HepG2 (cell line): ENCODE measurements at regions not wholly inside any gene's neighbourhood (a gene's known extent, or its start where the extent isn't known, plus 50 kb on each side); places are given as distances from the start of the nearest gene placed in this dataset.

Experiments
- ATAC-seq: fragments of 200-7000 bp; cut with Tn5 transposase; 3 replicates; pipeline ENCODE4 v1.9.1; 2020; ENCODE audit warnings: mild to moderate bottlenecking, moderate library complexity
- BruUV-seq: library from RNA; stranded (reverse); fragments of 400-500 nt; replicated peaks from 2 replicates; lab custom pipeline; 2021; lab: Mats Ljungman, UMichigan
- CTCF ChIA-PET: fragments of 300-600 bp; formaldehyde crosslinking; extraction: SDS; loops from one replicate; lab custom pipeline; 2021; ENCODE audit warnings: low total read pairs, inconsistent platforms, low intra/inter-chr PET ratio; lab: Yijun Ruan, JAX
- POLR2A ChIA-PET: fragments of 350-600 bp; sonication (Branson Sonifier 250); formaldehyde crosslinking; loops from one replicate; lab custom pipeline; 2020; ENCODE audit warnings: antibody characterized with exemption, inconsistent platforms; lab: Yijun Ruan, JAX
- DNase-seq: peaks from one replicate; pipeline ENCODE4 v3.0.0-alpha.2; 2015; ENCODE audit warnings: low spot score
- FAIRE-seq: peaks from 3 replicates; lab custom pipeline; 2011; peaks lifted over from hg19 to GRCh38; lab: Jason Lieb, UNC
- H2AFZ ChIP-seq: one replicate; pipeline ENCODE4 v1.6.1; 2011; ENCODE audit warnings: low read length, inconsistent platforms
- H3K27ac ChIP-seq: fragments of 300-600 bp; 3 replicates; pipeline ENCODE4 v1.8.0; 2011; ENCODE audit warnings: mixed run types, mild to moderate bottlenecking, mixed read lengths, low read length, inconsistent platforms; ENCODE audit not compliant: insufficient read depth; ENCODE audit errors: extremely low read length
- H3K27me3 ChIP-seq, 2 experiments: fragments of 200-600 bp in 1 of 2; 2 replicates in 1 of 2; 3 replicates in 1 of 2; pipeline versions ENCODE4 v1.6.0 to v1.8.0; 2011; ENCODE audit warnings: low read length in 2 of 2, mild to moderate bottlenecking in 2 of 2, moderate library complexity in 2 of 2, inconsistent platforms in 1 of 2; ENCODE audit not compliant: insufficient read depth in 2 of 2, control insufficient read depth in 1 of 2
- H3K36me3 ChIP-seq, 2 experiments: fragments of 200-600 bp in 1 of 2; replicated peaks in 1 of 2; 2 replicates in 1 of 2; 3 replicates in 1 of 2; pipeline versions ENCODE4 v1.5.1 to v1.8.0; 2011; ENCODE audit warnings: low read length in 2 of 2, inconsistent platforms in 1 of 2; ENCODE audit not compliant: insufficient read depth in 2 of 2, control insufficient read depth in 1 of 2
- H3K4me1 ChIP-seq: 2 replicates; pipeline ENCODE4 v1.5.1; 2012; ENCODE audit warnings: low read length, inconsistent platforms; ENCODE audit not compliant: insufficient read depth
- H3K4me2 ChIP-seq: 2 replicates; pipeline ENCODE4 v1.6.0; 2011; ENCODE audit warnings: low read depth, low read length, inconsistent platforms
- H3K4me3 ChIP-seq, 3 experiments: fragments of 200-600 bp in 1 of 3; sonication (generic), shearing (Covaris generic) in 1 of 3; replicated peaks in 1 of 3; 2 replicates each; pipeline ENCODE4 v1.5.1; 2011 to 2016; ENCODE audit warnings: low read length in 3 of 3, inconsistent platforms in 2 of 3, low read depth in 2 of 3, mild to moderate bottlenecking in 2 of 3, control low read depth in 1 of 3, mixed read lengths in 1 of 3; ENCODE audit not compliant: insufficient read depth in 1 of 3
- H3K79me2 ChIP-seq: one replicate; pipeline ENCODE4 v1.6.1; 2011; ENCODE audit warnings: low read length, inconsistent platforms; ENCODE audit not compliant: insufficient read depth
- H3K9ac ChIP-seq: 2 replicates; pipeline ENCODE4 v1.6.0; 2011; ENCODE audit warnings: mild to moderate bottlenecking, low read depth, low read length, inconsistent platforms; ENCODE audit not compliant: insufficient read depth
- H3K9me3 ChIP-seq: 2 replicates; pipeline ENCODE4 v1.5.1; 2012; ENCODE audit warnings: mild to moderate bottlenecking, low read length
- H4K20me1 ChIP-seq: 2 replicates; pipeline ENCODE4 v1.6.0; 2011; ENCODE audit warnings: inconsistent platforms, mild to moderate bottlenecking, low read length, moderate library complexity; ENCODE audit not compliant: insufficient read depth
- ESRRA ChIP-seq: sonication (generic); formaldehyde crosslinking; IDR thresholded peaks from 2 replicates; pipeline ENCODE4 v1.5.1; 2020; ENCODE audit warnings: mild to moderate bottlenecking, low read depth, missing genetic modification reagents
- FIP1L1 ChIP-seq: fragments of 200-400 bp; formaldehyde crosslinking; IDR thresholded peaks from 2 replicates; pipeline ENCODE4 v1.6.1; 2018; ENCODE audit warnings: low read depth, mild to moderate bottlenecking, low read length, moderate library complexity, borderline replicate concordance; ENCODE audit not compliant: insufficient read depth
- HMG20B ChIP-seq: conservative IDR thresholded peaks from 2 replicates; pipeline ENCODE4 v1.6.1; 2016; ENCODE audit warnings: missing genetic modification reagents, missing compliant biosample characterization
- HOXD1 ChIP-seq: sonication (generic); formaldehyde crosslinking; IDR thresholded peaks from 2 replicates; pipeline ENCODE4 v1.5.0; 2020; ENCODE audit warnings: missing genetic modification reagents
- KDM2A ChIP-seq: sonication (generic); formaldehyde crosslinking; IDR thresholded peaks from 2 replicates; pipeline ENCODE4 v1.4.0; 2020; ENCODE audit warnings: low read depth, missing genetic modification reagents, borderline replicate concordance
- MED13 ChIP-seq: sonication (generic); formaldehyde crosslinking; IDR thresholded peaks from 2 replicates; pipeline ENCODE4 v1.5.0; 2020; ENCODE audit warnings: missing genetic modification reagents
- PCBP1 ChIP-seq: fragments of 200-400 bp; formaldehyde crosslinking; IDR thresholded peaks from 2 replicates; pipeline ENCODE4 v1.6.1; 2017; ENCODE audit warnings: mild to moderate bottlenecking, low read depth, low read length, borderline replicate concordance
- POLR2AphosphoS5 ChIP-seq: IDR thresholded peaks from 2 replicates; pipeline ENCODE4 v1.6.1; 2012; ENCODE audit warnings: low read depth, low read length
- TAF1 ChIP-seq: sonication (generic); formaldehyde crosslinking; IDR thresholded peaks from 2 replicates; pipeline ENCODE4 v1.4.0; 2020; ENCODE audit warnings: missing genetic modification reagents
- TMF1 ChIP-seq: sonication (generic); formaldehyde crosslinking; IDR thresholded peaks from 2 replicates; pipeline ENCODE4 v1.8.1; 2022; ENCODE audit warnings: low read depth, missing genetic modification reagents
- TSC22D2 ChIP-seq: sonication (generic); formaldehyde crosslinking; IDR thresholded peaks from 2 replicates; pipeline ENCODE4 v1.5.1; 2020; ENCODE audit warnings: missing genetic modification reagents, mild to moderate bottlenecking, borderline replicate concordance
- ZBTB7B ChIP-seq: sonication (generic); formaldehyde crosslinking; IDR thresholded peaks from 2 replicates; pipeline ENCODE4 v1.4.0; 2020; ENCODE audit warnings: missing genetic modification reagents
- ZNF12 ChIP-seq: sonication (generic); formaldehyde crosslinking; IDR thresholded peaks from 2 replicates; pipeline ENCODE4 v1.5.0; 2020; ENCODE audit warnings: missing genetic modification reagents
- ZNF552 ChIP-seq: sonication (generic); formaldehyde crosslinking; IDR thresholded peaks from 2 replicates; pipeline ENCODE4 v1.9.0; 2022; ENCODE audit warnings: missing genetic modification reagents, mild to moderate bottlenecking, borderline replicate concordance
- ZNF569 ChIP-seq: sonication (generic); formaldehyde crosslinking; IDR thresholded peaks from 2 replicates; pipeline ENCODE4 v1.5.0; 2020; ENCODE audit warnings: mild to moderate bottlenecking, missing genetic modification reagents, moderate library complexity, borderline replicate concordance
- WGBS: methylation state at CpG from one replicate; pipeline ENCODE4 v1.1.6; 2017; ENCODE audit warnings: low lambda C conversion rate; 5-methylcytosine and 5-hydroxymethylcytosine counted together
- in situ Hi-C: cut with HindIII; loops from 2 replicates; pipeline ENCODE4 v1.10.0; 2017; ENCODE audit warnings: low pct_unique_long_range_greater_than_20kb; ENCODE audit not compliant: extremely low pct_ligation_motif_present
- intact Hi-C: fragments of 100-400 bp; cut with micrococcal nuclease; formaldehyde crosslinking; loops from one replicate; pipeline ENCODE4 v1.10.0; 2022; ENCODE audit not compliant: unreplicated experiment
- TF ChIP-seq, protein P1 (sequence below): sonication (generic); formaldehyde crosslinking; IDR thresholded peaks from 2 replicates; pipeline ENCODE4 v1.4.0; 2020; ENCODE audit warnings: missing genetic modification reagents
- TF ChIP-seq, protein P2 (sequence below): sonication (generic); formaldehyde crosslinking; IDR thresholded peaks from 2 replicates; pipeline ENCODE4 v1.5.0; 2020; ENCODE audit warnings: mild to moderate bottlenecking, missing genetic modification reagents

DNA sequence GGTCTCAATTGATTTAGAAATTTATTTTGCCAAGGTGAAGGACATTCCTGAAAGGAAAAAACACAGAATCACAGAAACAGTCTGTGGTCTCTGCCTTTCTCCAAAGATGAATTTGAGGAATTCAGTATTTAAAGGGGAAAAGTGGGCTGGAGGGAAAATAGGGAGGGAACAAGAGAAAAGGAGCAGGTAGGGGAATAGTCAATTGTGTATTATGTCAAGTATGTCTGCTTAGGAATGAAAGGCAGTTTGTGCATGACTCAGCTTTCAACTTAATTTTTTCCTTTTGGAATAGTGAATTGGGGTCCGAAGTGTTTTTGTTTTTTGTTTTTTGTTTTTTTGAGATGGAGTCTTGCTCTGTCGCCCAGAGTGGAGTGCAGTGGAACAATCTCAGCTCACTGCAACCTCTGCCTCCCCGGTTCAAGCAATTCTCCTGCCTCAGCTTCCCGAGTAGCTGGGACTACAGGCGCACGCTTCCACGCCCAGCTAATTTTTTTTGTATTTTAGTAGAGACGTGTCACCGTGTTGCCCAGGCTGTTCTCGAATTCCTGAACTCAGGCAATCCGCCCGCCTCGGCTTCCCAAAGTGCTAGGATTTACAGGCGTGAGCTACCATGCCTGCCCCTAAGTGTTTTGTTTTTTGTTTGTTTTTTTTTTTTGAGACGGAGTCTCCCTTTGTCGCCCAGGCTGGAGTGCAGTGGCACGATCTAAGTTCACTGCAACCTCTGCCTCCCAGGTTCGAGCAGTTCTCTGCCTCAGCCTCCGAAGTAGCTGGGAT is 74.1 kb upstream of the MAP4 start:
- no peak overlapping the region for H3K9ac ChIP-seq

DNA sequence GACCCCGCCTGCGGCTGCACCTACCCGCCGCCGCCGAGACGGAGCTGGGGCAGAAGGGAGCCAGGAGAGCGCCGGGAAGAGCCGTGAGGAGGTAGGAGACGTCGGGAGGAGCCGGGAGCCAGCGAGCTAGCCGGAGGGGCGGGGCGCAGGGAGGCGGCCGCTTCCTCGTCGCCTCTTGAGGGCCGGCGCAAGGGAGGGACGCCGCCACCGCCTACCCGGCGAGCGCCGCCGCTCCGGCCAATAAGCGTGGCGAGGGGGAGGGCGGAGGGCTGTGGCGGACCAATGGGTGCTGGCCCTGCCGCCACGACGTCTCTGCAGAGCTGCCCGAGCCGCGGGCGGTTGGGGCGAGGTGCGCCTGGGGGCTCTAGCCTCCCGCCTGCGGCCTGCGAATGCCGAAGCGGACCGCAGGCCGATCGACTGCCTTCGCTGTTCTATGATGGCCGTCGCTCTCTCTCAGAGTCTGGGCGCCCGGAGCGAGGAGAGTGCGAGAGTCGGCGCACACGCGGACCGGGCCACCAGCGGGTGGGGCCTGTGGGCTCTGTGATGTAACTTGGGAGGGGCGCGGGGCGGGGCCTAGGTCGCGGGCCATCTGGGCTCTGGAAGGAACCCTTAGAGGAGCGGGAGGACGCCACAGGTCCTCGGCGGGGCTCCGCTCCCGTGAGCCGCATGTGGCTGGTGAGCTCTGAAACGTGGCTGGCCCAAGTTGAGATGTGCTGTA is 72.7 kb upstream of the MAP4 start:
- H3K79me2 ChIP-seq: peaks cover 43% of the 10 kb centered on the region
- H3K4me3 ChIP-seq: peak overlapping the region; percentile 73 to 94 (median 88)
- peak overlapping the region; percentile 94 for H3K9ac ChIP-seq
- peak overlapping the region; percentile 96 for H3K4me2 ChIP-seq
- FAIRE-seq: peak; percentile 40
- ChIA-PET CTCF (no interaction called here), POLR2A (interaction anchor here (0.7 to 3.0 kb wide), 19 partner anchors 9 to 264 kb away, joined by 3 to 17 read pairs (median 4); partner anchors contain the start of genes CDC25A and MAP4)
- no peak overlapping the region for H2AFZ ChIP-seq
- H3K36me3 ChIP-seq: no peaks in the 10 kb centered on the region; a peak in 1 of 5 replicates
- H4K20me1 ChIP-seq: peaks cover 13% of the 10 kb centered on the region; the same call in 1 of the 2 replicates
- H3K9me3 ChIP-seq: no peaks in the 10 kb centered on the region
- in situ Hi-C loops (no loop called here), intact Hi-C loops (loop anchor here (2.0 to 5.0 kb wide), 2 partner anchors 48 to 63 kb away; no protein-coding TSS in a partner anchor)
- TSS peak; percentile 84 for BruUV-seq
- no peaks in the 10 kb centered on the region; a peak in 2 of 5 replicates for H3K27me3 ChIP-seq
- DNase-seq: peak; percentile 89
- peak overlapping the region; percentile 93 for H3K27ac ChIP-seq
- ATAC-seq: peak; percentile 97
- 1% methylated on average over 27 of the region's 79 CpGs for WGBS
- H3K4me1 ChIP-seq: peaks cover 41% of the 10 kb centered on the region
- TF ChIP-seq TSC22D2 (CRISPR knock-in tag): peak; percentile 83
- TF ChIP-seq HOXD1 (CRISPR knock-in tag): peak; percentile 76
- no peak for TF ChIP-seq ZNF552 (CRISPR knock-in tag)
- TF ChIP-seq MED13 (CRISPR knock-in tag): no peak
- TF ChIP-seq ESRRA (CRISPR knock-in tag): no peak
- TF ChIP-seq, protein P1, sequence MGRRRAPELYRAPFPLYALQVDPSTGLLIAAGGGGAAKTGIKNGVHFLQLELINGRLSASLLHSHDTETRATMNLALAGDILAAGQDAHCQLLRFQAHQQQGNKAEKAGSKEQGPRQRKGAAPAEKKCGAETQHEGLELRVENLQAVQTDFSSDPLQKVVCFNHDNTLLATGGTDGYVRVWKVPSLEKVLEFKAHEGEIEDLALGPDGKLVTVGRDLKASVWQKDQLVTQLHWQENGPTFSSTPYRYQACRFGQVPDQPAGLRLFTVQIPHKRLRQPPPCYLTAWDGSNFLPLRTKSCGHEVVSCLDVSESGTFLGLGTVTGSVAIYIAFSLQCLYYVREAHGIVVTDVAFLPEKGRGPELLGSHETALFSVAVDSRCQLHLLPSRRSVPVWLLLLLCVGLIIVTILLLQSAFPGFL (CRISPR knock-in tag): no peak
- TF ChIP-seq, protein P2, sequence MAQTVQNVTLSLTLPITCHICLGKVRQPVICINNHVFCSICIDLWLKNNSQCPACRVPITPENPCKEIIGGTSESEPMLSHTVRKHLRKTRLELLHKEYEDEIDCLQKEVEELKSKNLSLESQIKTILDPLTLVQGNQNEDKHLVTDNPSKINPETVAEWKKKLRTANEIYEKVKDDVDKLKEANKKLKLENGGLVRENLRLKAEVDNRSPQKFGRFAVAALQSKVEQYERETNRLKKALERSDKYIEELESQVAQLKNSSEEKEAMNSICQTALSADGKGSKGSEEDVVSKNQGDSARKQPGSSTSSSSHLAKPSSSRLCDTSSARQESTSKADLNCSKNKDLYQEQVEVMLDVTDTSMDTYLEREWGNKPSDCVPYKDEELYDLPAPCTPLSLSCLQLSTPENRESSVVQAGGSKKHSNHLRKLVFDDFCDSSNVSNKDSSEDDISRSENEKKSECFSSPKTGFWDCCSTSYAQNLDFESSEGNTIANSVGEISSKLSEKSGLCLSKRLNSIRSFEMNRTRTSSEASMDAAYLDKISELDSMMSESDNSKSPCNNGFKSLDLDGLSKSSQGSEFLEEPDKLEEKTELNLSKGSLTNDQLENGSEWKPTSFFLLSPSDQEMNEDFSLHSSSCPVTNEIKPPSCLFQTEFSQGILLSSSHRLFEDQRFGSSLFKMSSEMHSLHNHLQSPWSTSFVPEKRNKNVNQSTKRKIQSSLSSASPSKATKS: no peak
- TF ChIP-seq TAF1 (CRISPR knock-in tag): peak; percentile 87
- TF ChIP-seq PCBP1: no peak
- peak; percentile 92 for TF ChIP-seq KDM2A (CRISPR knock-in tag)

More for the DNA sequence above, 74.1 kb upstream of the MAP4 start:
- TF ChIP-seq ZNF569 (no peak), POLR2AphosphoS5 (no peak), FIP1L1 (no peak), ZNF12 (no peak), TMF1 (no peak), ZBTB7B (CRISPR knock-in tag) (no peak), HMG20B (CRISPR knock-in tag) (no peak)
- TF ChIP-seq, all 625 proteins: peak for 0
- no peak for DNase-seq
- no peak overlapping the region for H3K27ac ChIP-seq
- H3K4me3 ChIP-seq: peak overlapping the region in 1 of 3 experiments; percentile 59; a peak in 1 of 6 replicates
- H3K36me3 ChIP-seq: no peaks in the 10 kb centered on the region
- H3K9me3 ChIP-seq: no peaks in the 10 kb centered on the region
- in situ Hi-C loops: no loop called here
- ATAC-seq: no peak
- FAIRE-seq: no peak
- peaks cover 7% of the 10 kb centered on the region; the same call in 1 of the 2 replicates for H4K20me1 ChIP-seq
- H2AFZ ChIP-seq: no peak overlapping the region
- H3K4me1 ChIP-seq: peaks cover 27% of the 10 kb centered on the region
- no peaks in the 10 kb centered on the region; a peak in 2 of 5 replicates for H3K27me3 ChIP-seq
- no TSS peak for BruUV-seq
- intact Hi-C loops: no loop called here
- WGBS: 95% methylated on average over 19 of the region's 19 CpGs
- peak overlapping the region; percentile 64 for H3K4me2 ChIP-seq
- POLR2A ChIA-PET: interaction anchor here (2.5 kb wide), 1 partner anchor 266 kb away, joined by 12 read pairs; no protein-coding TSS in a partner anchor
- H3K79me2 ChIP-seq: peaks cover 28% of the 10 kb centered on the region
- CTCF ChIA-PET: no interaction called here
